CD4-positive, alpha-beta T cell (primary cell): ENCODE measurements at regions not wholly inside any gene's neighbourhood (a gene's known extent, or its start where the extent isn't known, plus 50 kb on each side); places are given as distances from the start of the nearest gene placed in this dataset.

Source experiments
- ATAC-seq: fragments of 200-7000 bp; cut with Tn5 transposase; one replicate; pipeline ENCODE4 v1.10.0; 2022; ENCODE audit warnings: mild to moderate bottlenecking; ENCODE audit not compliant: poor library complexity
- CTCF ChIA-PET: fragments of 350-600 bp; sonication (Branson Sonifier 250); formaldehyde crosslinking; loops from one replicate; lab custom pipeline; 2021; ENCODE audit warnings: antibody characterized with exemption, inconsistent platforms; lab: Charles Lee
- POLR2A ChIA-PET: fragments of 350-600 bp; sonication (Branson Sonifier 250); formaldehyde crosslinking; loops from one replicate; lab custom pipeline; 2021; ENCODE audit warnings: antibody characterized with exemption, inconsistent platforms; lab: Charles Lee
- DNase-seq, 14 experiments: peaks; one replicate each; pipeline ENCODE4 v3.0.0-alpha.2; 2013 to 2020; ENCODE audit warnings: mixed read lengths in 2 of 14
- H3K27ac ChIP-seq, 2 donors: one replicate each; pipeline versions ENCODE4 v1.5.1 to v1.7.0; 2013; ENCODE audit warnings: low read length in 2 of 2, low read depth in 1 of 2, mild to moderate bottlenecking in 1 of 2
- H3K27me3 ChIP-seq, 2 experiments: 1 replicate in 1 of 2; 2 replicates in 1 of 2; pipeline versions ENCODE4 v1.6.1 to v1.7.0; 2013; ENCODE audit warnings: low read length in 2 of 2, control low read depth in 1 of 2, mild to moderate bottlenecking in 1 of 2, moderate library complexity in 1 of 2; ENCODE audit not compliant: insufficient read depth in 2 of 2, control insufficient read depth in 1 of 2
- H3K36me3 ChIP-seq: one replicate; pipeline ENCODE4 v1.6.1; 2013; ENCODE audit warnings: low read length, control low read depth; ENCODE audit not compliant: insufficient read depth
- H3K4me1 ChIP-seq: one replicate; pipeline ENCODE4 v1.6.1; 2013; ENCODE audit warnings: low read length, control low read depth; ENCODE audit not compliant: insufficient read depth
- H3K4me3 ChIP-seq: one replicate; pipeline ENCODE4 v1.5.1; 2013; ENCODE audit warnings: mild to moderate bottlenecking, low read length, moderate library complexity
- H3K9me3 ChIP-seq, 2 experiments: 1 replicate in 1 of 2; 2 replicates in 1 of 2; pipeline versions ENCODE4 v1.6.1 to v1.7.0; 2013; ENCODE audit warnings: low read length in 2 of 2, mild to moderate bottlenecking in 2 of 2, control low read depth in 1 of 2, moderate library complexity in 1 of 2; ENCODE audit not compliant: control insufficient read depth in 1 of 2, insufficient read depth in 1 of 2
- H3K27ac Mint-ChIP-seq: one replicate; pipeline ENCODE4 v1.8.0; 2020; ENCODE audit warnings: mixed read lengths
- H3K27me3 Mint-ChIP-seq: one replicate; pipeline ENCODE4 v1.8.0; 2021; ENCODE audit warnings: mixed read lengths
- H3K36me3 Mint-ChIP-seq: one replicate; pipeline ENCODE4 v1.8.0; 2021; ENCODE audit warnings: low read depth, mixed read lengths
- H3K4me1 Mint-ChIP-seq: one replicate; pipeline ENCODE4 v1.8.0; 2021; ENCODE audit warnings: low read depth, mixed read lengths
- H3K4me3 Mint-ChIP-seq: one replicate; pipeline ENCODE4 v1.8.0; 2020; ENCODE audit warnings: mild to moderate bottlenecking, mixed read lengths
- H3K9me3 Mint-ChIP-seq: one replicate; pipeline ENCODE4 v1.8.0; 2020; ENCODE audit warnings: mixed read lengths
- intact Hi-C, 2 experiments: fragments of 100-400 bp; cut with DNase I in 1 of 2; cut with micrococcal nuclease in 1 of 2; formaldehyde crosslinking; loops; one replicate each; pipeline versions ENCODE4 v1.15.1 to v1.9.0; 2023 to 2025; cut with DNase I, micrococcal nuclease
- TF ChIP-seq, protein P1 (sequence below): fragments of 200-600 bp; IDR thresholded peaks from one replicate; pipeline ENCODE4 v1.8.0; 2022; ENCODE audit warnings: antibody characterized with exemption, mild to moderate bottlenecking

DNA sequence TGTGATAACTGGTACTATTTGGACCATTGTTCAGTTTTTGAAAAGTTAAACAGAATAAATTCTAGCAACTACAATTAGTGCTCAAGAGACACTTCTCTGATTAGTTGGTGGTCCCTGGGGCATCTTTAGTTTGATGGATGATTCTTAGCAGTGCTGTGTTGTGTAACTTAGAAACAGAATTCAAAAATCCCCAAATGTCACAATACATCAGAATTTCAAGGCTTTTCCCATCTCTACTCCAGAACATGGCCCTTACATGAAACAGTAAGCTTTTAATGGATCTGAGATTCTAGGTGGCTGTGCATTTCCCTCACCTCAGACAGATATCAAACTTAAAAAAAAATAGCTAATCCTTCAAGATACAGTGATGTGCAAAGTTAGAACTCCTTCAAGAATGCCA, 104.4 kb upstream of the CXCL13 start:
- Mint-ChIP-seq H3K4me1 (no peaks in the 10 kb centered on the region), H3K36me3 (no peaks in the 10 kb centered on the region), H3K27ac (no peak overlapping the region), H3K9me3 (no peaks in the 10 kb centered on the region), H3K4me3 (no peak overlapping the region), H3K27me3 (peaks cover 8% of the 10 kb centered on the region)
- intact Hi-C loops, result no loop called here
- Histone ChIP-seq H3K27me3 (no peaks in the 10 kb centered on the region), H3K4me3 (no peak overlapping the region), H3K27ac (no peak overlapping the region), H3K9me3 (no peaks in the 10 kb centered on the region), H3K36me3 (no peaks in the 10 kb centered on the region), H3K4me1 (no peaks in the 10 kb centered on the region)
- ChIA-PET CTCF (no interaction called here), POLR2A (no interaction called here)
- DNase-seq (no peak), ATAC-seq (no peak)
- TF ChIP-seq, protein P1, sequence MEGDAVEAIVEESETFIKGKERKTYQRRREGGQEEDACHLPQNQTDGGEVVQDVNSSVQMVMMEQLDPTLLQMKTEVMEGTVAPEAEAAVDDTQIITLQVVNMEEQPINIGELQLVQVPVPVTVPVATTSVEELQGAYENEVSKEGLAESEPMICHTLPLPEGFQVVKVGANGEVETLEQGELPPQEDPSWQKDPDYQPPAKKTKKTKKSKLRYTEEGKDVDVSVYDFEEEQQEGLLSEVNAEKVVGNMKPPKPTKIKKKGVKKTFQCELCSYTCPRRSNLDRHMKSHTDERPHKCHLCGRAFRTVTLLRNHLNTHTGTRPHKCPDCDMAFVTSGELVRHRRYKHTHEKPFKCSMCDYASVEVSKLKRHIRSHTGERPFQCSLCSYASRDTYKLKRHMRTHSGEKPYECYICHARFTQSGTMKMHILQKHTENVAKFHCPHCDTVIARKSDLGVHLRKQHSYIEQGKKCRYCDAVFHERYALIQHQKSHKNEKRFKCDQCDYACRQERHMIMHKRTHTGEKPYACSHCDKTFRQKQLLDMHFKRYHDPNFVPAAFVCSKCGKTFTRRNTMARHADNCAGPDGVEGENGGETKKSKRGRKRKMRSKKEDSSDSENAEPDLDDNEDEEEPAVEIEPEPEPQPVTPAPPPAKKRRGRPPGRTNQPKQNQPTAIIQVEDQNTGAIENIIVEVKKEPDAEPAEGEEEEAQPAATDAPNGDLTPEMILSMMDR, result no peak

DNA sequence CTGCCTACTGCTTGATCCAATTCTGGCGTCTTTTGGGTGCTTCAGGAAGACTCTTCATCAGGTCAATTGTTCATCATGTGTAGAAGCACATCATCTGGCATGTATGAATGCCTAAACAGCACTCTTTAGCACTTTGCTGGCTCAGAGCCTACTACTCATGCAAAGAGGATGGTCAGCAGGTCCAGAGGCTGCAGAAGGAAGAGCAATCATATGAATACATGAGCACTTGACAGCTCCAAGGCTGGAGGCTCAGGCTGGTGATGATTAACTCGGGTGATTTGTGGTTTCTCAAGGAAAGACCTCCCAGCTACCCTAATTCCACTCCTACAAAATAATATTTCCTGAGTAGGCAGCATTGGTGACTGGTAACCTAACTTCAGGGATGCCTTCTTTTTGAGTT, 103.8 kb upstream of the CXCL13 start:
- H3K27me3 Mint-ChIP-seq, result peaks cover 8% of the 10 kb centered on the region
- Histone ChIP-seq H3K27me3 (no peaks in the 10 kb centered on the region), H3K4me3 (no peak overlapping the region), H3K4me1 (no peaks in the 10 kb centered on the region), H3K9me3 (no peaks in the 10 kb centered on the region), H3K27ac (no peak overlapping the region), H3K36me3 (no peaks in the 10 kb centered on the region)
- ATAC-seq (no peak), DNase-seq (no peak)
- no peaks in the 10 kb centered on the region for H3K4me1 Mint-ChIP-seq
- H3K9me3 Mint-ChIP-seq, result no peaks in the 10 kb centered on the region
- H3K36me3 Mint-ChIP-seq, result no peaks in the 10 kb centered on the region
- H3K27ac Mint-ChIP-seq, result no peak overlapping the region
- H3K4me3 Mint-ChIP-seq, result no peak overlapping the region
- TF ChIP-seq, protein P1, result no peak
- intact Hi-C loops, result no loop called here
- CTCF ChIA-PET, result no interaction called here
- POLR2A ChIA-PET, result no interaction called here

DNA sequence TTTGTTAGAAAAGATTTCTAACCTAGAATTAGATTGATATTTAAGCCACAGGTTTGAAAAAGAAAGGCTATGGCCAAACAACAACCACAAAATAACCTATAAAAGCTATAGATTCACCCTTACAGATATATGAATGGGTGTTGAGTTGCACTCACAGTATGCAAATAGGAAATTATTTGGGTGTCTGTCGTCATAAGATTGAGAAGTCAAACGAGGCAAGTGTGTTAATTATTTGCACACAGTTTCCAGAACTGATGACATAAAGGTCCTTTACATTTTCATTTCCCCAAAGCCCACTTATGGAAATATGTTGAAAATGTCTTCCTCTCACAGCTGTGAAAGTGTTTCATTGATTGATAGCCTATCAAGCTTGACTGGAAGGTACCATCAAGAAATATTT, 101.2 kb upstream of the CXCL13 start:
- DNase-seq (no peak), ATAC-seq (no peak)
- no peaks in the 10 kb centered on the region for H3K27me3 ChIP-seq
- Mint-ChIP-seq H3K4me1 (no peaks in the 10 kb centered on the region), H3K27ac (no peak overlapping the region), H3K36me3 (no peaks in the 10 kb centered on the region), H3K9me3 (no peaks in the 10 kb centered on the region), H3K27me3 (peaks cover 8% of the 10 kb centered on the region), H3K4me3 (no peak overlapping the region)
- no peaks in the 10 kb centered on the region for H3K4me1 ChIP-seq
- ChIA-PET CTCF (no interaction called here), POLR2A (no interaction called here)
- H3K4me3 ChIP-seq, result no peak overlapping the region
- intact Hi-C loops, result no loop called here
- H3K36me3 ChIP-seq, result no peaks in the 10 kb centered on the region
- H3K27ac ChIP-seq, result no peak overlapping the region
- no peaks in the 10 kb centered on the region for H3K9me3 ChIP-seq
- TF ChIP-seq, protein P1, result no peak
